ENCODE measurements at regions not wholly inside any gene's neighbourhood (a gene's known extent, or its start where the extent isn't known, plus 50 kb on each side); places are given as distances from the start of the nearest gene placed in this dataset.

DNA sequence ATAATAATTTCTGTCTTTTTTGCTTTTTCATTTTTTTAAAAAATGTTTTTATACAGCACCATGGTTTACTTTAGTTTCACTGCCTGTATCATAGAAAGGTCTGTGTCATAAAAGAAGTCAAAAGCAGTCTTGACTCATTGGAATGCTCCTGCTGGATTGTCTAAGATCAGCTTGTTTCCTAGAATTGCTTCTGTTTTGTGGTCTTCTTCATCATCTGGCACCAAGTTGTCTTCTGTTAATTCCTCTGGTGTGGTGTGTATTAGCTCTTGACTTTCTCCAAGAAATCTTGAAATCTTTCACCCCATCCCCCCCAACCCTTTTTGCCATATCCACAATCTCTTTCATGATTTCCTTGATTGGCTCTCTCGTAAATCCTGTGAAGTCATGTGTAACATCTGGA lies 250.3 kb upstream of the CXCL12 start (continued):
- TF ChIP-seq NR3C1 (CRISPR knock-in tag; conservative IDR thresholded peaks at IDR 0.05; ENCODE audit: low read depth): no peak
- TF ChIP-seq, protein P1, sequence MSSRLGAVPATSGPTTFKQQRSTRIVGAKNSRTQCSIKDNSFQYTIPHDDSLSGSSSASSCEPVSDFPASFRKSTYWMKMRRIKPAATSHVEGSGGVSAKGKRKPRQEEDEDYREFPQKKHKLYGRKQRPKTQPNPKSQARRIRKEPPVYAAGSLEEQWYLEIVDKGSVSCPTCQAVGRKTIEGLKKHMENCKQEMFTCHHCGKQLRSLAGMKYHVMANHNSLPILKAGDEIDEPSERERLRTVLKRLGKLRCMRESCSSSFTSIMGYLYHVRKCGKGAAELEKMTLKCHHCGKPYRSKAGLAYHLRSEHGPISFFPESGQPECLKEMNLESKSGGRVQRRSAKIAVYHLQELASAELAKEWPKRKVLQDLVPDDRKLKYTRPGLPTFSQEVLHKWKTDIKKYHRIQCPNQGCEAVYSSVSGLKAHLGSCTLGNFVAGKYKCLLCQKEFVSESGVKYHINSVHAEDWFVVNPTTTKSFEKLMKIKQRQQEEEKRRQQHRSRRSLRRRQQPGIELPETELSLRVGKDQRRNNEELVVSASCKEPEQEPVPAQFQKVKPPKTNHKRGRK (CRISPR knock-in tag; IDR thresholded peaks at IDR 0.05; ENCODE audit: borderline replicate concordance): no peak
- TF ChIP-seq, protein P2, sequence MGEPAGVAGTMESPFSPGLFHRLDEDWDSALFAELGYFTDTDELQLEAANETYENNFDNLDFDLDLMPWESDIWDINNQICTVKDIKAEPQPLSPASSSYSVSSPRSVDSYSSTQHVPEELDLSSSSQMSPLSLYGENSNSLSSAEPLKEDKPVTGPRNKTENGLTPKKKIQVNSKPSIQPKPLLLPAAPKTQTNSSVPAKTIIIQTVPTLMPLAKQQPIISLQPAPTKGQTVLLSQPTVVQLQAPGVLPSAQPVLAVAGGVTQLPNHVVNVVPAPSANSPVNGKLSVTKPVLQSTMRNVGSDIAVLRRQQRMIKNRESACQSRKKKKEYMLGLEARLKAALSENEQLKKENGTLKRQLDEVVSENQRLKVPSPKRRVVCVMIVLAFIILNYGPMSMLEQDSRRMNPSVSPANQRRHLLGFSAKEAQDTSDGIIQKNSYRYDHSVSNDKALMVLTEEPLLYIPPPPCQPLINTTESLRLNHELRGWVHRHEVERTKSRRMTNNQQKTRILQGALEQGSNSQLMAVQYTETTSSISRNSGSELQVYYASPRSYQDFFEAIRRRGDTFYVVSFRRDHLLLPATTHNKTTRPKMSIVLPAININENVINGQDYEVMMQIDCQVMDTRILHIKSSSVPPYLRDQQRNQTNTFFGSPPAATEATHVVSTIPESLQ (CRISPR knock-in tag; IDR thresholded peaks at IDR 0.05): no peak
- no peak for TF ChIP-seq ZNF317 (CRISPR knock-in tag; IDR thresholded peaks at IDR 0.05; ENCODE audit: borderline replicate concordance, low read depth)
- no peak for TF ChIP-seq SMAD4 (CRISPR knock-in tag; IDR thresholded peaks at IDR 0.05)
- TF ChIP-seq ZNF219 (CRISPR knock-in tag; IDR thresholded peaks at IDR 0.05; ENCODE audit: borderline replicate concordance): no peak
- TF ChIP-seq, protein P3, sequence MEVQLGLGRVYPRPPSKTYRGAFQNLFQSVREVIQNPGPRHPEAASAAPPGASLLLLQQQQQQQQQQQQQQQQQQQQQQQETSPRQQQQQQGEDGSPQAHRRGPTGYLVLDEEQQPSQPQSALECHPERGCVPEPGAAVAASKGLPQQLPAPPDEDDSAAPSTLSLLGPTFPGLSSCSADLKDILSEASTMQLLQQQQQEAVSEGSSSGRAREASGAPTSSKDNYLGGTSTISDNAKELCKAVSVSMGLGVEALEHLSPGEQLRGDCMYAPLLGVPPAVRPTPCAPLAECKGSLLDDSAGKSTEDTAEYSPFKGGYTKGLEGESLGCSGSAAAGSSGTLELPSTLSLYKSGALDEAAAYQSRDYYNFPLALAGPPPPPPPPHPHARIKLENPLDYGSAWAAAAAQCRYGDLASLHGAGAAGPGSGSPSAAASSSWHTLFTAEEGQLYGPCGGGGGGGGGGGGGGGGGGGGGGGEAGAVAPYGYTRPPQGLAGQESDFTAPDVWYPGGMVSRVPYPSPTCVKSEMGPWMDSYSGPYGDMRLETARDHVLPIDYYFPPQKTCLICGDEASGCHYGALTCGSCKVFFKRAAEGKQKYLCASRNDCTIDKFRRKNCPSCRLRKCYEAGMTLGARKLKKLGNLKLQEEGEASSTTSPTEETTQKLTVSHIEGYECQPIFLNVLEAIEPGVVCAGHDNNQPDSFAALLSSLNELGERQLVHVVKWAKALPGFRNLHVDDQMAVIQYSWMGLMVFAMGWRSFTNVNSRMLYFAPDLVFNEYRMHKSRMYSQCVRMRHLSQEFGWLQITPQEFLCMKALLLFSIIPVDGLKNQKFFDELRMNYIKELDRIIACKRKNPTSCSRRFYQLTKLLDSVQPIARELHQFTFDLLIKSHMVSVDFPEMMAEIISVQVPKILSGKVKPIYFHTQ (CRISPR knock-in tag; IDR thresholded peaks at IDR 0.05): no peak

DNA sequence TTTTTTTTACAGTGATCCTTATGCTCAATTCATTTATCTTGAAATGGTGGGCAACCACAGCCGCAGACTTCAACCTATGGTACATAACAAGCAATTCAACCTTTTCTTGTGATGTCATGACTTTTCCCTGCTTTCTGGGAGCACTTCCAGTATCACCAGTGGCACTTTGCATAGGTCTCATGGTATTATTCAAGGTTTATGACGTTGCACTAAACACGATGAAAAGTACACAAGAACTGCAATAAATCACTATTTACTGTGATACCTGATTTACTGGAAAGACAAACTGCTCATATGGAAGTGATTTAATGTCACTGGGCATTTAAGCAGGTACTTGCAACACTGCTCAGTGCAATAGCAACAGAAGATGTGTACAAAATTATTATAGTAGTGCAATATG lies 251.7 kb upstream of the CXCL12 start:
- H3K4me1 Mint-ChIP-seq: no peaks in the 10 kb centered on the region
- peaks cover 4% of the 10 kb centered on the region; the same call in 1 of the 2 replicates for H3K36me3 Mint-ChIP-seq
- no peak for DNase-seq (ENCODE audit: low spot score)
- no peak overlapping the region for H3K4me3 Mint-ChIP-seq
- no peak overlapping the region for H3K27ac Mint-ChIP-seq
- H3K27me3 Mint-ChIP-seq (ENCODE audit: low read depth): no peaks in the 10 kb centered on the region
- peaks cover 26% of the 10 kb centered on the region for H3K9me3 Mint-ChIP-seq
- no peak for ATAC-seq
- POLR2A ChIA-PET: interaction anchor here (1.0 kb wide), 1 partner anchor 19 kb away, joined by 3 read pairs; no protein-coding TSS in a partner anchor
- CTCF ChIA-PET: no interaction called here
- TF ChIP-seq, protein P4, sequence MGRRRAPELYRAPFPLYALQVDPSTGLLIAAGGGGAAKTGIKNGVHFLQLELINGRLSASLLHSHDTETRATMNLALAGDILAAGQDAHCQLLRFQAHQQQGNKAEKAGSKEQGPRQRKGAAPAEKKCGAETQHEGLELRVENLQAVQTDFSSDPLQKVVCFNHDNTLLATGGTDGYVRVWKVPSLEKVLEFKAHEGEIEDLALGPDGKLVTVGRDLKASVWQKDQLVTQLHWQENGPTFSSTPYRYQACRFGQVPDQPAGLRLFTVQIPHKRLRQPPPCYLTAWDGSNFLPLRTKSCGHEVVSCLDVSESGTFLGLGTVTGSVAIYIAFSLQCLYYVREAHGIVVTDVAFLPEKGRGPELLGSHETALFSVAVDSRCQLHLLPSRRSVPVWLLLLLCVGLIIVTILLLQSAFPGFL (CRISPR knock-in tag; IDR thresholded peaks at IDR 0.05; ENCODE audit: borderline replicate concordance): no peak
- TF ChIP-seq ZBTB21 (CRISPR knock-in tag; IDR thresholded peaks at IDR 0.05; ENCODE audit: borderline replicate concordance) (no peak), NFYB (CRISPR knock-in tag; conservative IDR thresholded peaks at IDR 0.05; ENCODE audit: low read depth) (no peak), GTF2I (CRISPR knock-in tag; conservative IDR thresholded peaks at IDR 0.05) (no peak), HMGA2 (CRISPR knock-in tag; IDR thresholded peaks at IDR 0.05) (no peak), ZNF121 (CRISPR knock-in tag; IDR thresholded peaks at IDR 0.05) (no peak), ZNF219 (CRISPR knock-in tag; IDR thresholded peaks at IDR 0.05; ENCODE audit: borderline replicate concordance) (no peak), ZNF138 (CRISPR knock-in tag; conservative IDR thresholded peaks at IDR 0.05) (no peak), ESRRA (CRISPR knock-in tag; IDR thresholded peaks at IDR 0.05; ENCODE audit: borderline replicate concordance) (no peak), PRDM15 (CRISPR knock-in tag; IDR thresholded peaks at IDR 0.05) (no peak), NR2C2 (CRISPR knock-in tag; IDR thresholded peaks at IDR 0.05) (no peak), ZNF281 (CRISPR knock-in tag; IDR thresholded peaks at IDR 0.05) (no peak)
- TF ChIP-seq, protein P1 (CRISPR knock-in tag; IDR thresholded peaks at IDR 0.05; ENCODE audit: borderline replicate concordance): no peak
- TF ChIP-seq, protein P5, sequence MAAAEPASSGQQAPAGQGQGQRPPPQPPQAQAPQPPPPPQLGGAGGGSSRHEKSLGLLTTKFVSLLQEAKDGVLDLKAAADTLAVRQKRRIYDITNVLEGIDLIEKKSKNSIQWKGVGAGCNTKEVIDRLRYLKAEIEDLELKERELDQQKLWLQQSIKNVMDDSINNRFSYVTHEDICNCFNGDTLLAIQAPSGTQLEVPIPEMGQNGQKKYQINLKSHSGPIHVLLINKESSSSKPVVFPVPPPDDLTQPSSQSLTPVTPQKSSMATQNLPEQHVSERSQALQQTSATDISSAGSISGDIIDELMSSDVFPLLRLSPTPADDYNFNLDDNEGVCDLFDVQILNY (CRISPR knock-in tag; IDR thresholded peaks at IDR 0.05): no peak
